Body of pancreas (tissue), 4 donors: ENCODE measurements at regions not wholly inside any gene's neighbourhood (a gene's known extent, or its start where the extent isn't known, plus 50 kb on each side); places are given as distances from the start of the nearest gene placed in this dataset.
"Not testable (repeated sequence)": the region's sequence is repeated elsewhere in the genome, so short reads cannot be mapped to it uniquely, and the experiment has no call there.

ENCODE experiments used
- CTCF ChIP-seq, 7 experiments: fragments of 450-650 bp in 4 of 7; fragments of 200-600 bp in 3 of 7; sonication (generic) in 3 of 7; IDR thresholded peaks; one replicate each; pipeline ENCODE4 v1.5.1; 2016 to 2019; ENCODE audit warnings: antibody characterized with exemption in 7 of 7
- POLR2A ChIP-seq, 3 donors: fragments of 450-650 bp; IDR thresholded peaks; one replicate each; pipeline ENCODE4 v1.6.1; 2016; ENCODE audit warnings: antibody characterized with exemption in 3 of 3, mild to moderate bottlenecking in 2 of 3

- not testable (repeated sequence) for TF ChIP-seq POLR2A, CTCF (IDR thresholded peaks at IDR 0.05)
These were observed 147.5 kb upstream of the OSBPL11 start for GRCh38 chr3:125742845-125743244.
